GM12873 (cell line): ENCODE measurements at regions not wholly inside any gene's neighbourhood (a gene's known extent, or its start where the extent isn't known, plus 50 kb on each side); places are given as distances from the start of the nearest gene placed in this dataset.

ENCODE experiments used
- CTCF ChIP-seq: IDR thresholded peaks from 2 replicates; pipeline ENCODE4 v1.5.1; 2012; ENCODE audit warnings: low read depth, mild to moderate bottlenecking, moderate library complexity, low read length, control low read depth; ENCODE audit not compliant: insufficient read depth; ENCODE audit errors: missing control alignments

- TF ChIP-seq CTCF = no peak
Observed at GRCh38 chr4:3834186-3834662, 68.0 kb downstream of the ADRA2C start.

- TF ChIP-seq CTCF = no peak
Observed at GRCh38 chr4:3834663-3835521, 68.7 kb downstream of the ADRA2C start.

- no peak for TF ChIP-seq CTCF
Observed at GRCh38 chr4:3835527-3836405, 69.6 kb downstream of the ADRA2C start.

GRCh38 chr4:3836406-3836755, 70.2 kb downstream of the ADRA2C start:
- TF ChIP-seq CTCF = no peak

GRCh38 chr4:3836756-3837601, 70.8 kb downstream of the ADRA2C start:
- no peak for TF ChIP-seq CTCF

- no peak for TF ChIP-seq CTCF
Observed at GRCh38 chr4:3838437-3839380, 72.5 kb downstream of the ADRA2C start.
